LNCaP clone FGC (cell line): ENCODE measurements at regions not wholly inside any gene's neighbourhood (a gene's known extent, or its start where the extent isn't known, plus 50 kb on each side); places are given as distances from the start of the nearest gene placed in this dataset.

ENCODE experiments used
- DNase-seq: peaks from one replicate; pipeline ENCODE4 v3.0.0-alpha.2; 2011; ENCODE audit warnings: low read depth
- H3K4me3 ChIP-seq: 2 replicates; pipeline ENCODE4 v1.5.1; 2011; ENCODE audit warnings: mild to moderate bottlenecking, low read depth, low read length, control low read depth
- CTCF ChIP-seq: IDR thresholded peaks from 2 replicates; pipeline ENCODE4 v1.5.1; 2012; ENCODE audit warnings: mild to moderate bottlenecking; ENCODE audit not compliant: control insufficient read depth, insufficient read depth; ENCODE audit errors: extremely low read depth

GRCh38 chr12:45575823-45576475 is 153.6 kb upstream of the ARID2 start:
- no peak for TF ChIP-seq CTCF
- DNase-seq = no peak
- no peak overlapping the region for H3K4me3 ChIP-seq

- H3K4me3 ChIP-seq = no peak overlapping the region
- no peak for DNase-seq
- no peak for TF ChIP-seq CTCF
Measured at GRCh38 chr12:45577844-45578399, 151.6 kb upstream of the ARID2 start.

- DNase-seq = no peak
- H3K4me3 ChIP-seq = no peak overlapping the region
- TF ChIP-seq CTCF = no peak
Measured at GRCh38 chr12:45580356-45580969, 149.0 kb upstream of the ARID2 start.

GRCh38 chr12:45581112-45581511 is 148.4 kb upstream of the ARID2 start:
- H3K4me3 ChIP-seq = no peak overlapping the region
- no peak for DNase-seq
- TF ChIP-seq CTCF = no peak

- H3K4me3 ChIP-seq = no peak overlapping the region
- DNase-seq = no peak
- TF ChIP-seq CTCF = no peak
Measured at GRCh38 chr12:45582536-45582935, 147.0 kb upstream of the ARID2 start.

- no peak for DNase-seq
- TF ChIP-seq CTCF = no peak
- no peak overlapping the region for H3K4me3 ChIP-seq
Measured at GRCh38 chr12:45582986-45583659, 146.4 kb upstream of the ARID2 start.
